ENCODE measurements at regions not wholly inside any gene's neighbourhood (a gene's known extent, or its start where the extent isn't known, plus 50 kb on each side); places are given as distances from the start of the nearest gene placed in this dataset.

- H3K4me1 Mint-ChIP-seq: peaks cover 4 to 13% (median 8%) of the 10 kb centered on the region in 7 donors
- ATAC-seq (peak; percentile 96), DNase-seq (peak; percentile 56 to 79 (median 70))
- H3K36me3 ChIP-seq (ENCODE audit: control insufficient read depth in 2 of 3, insufficient read depth in 3 of 3, low read length in 3 of 3): no peaks in the 10 kb centered on the region
- no peaks in the 10 kb centered on the region for H3K9me3 ChIP-seq (ENCODE audit: control insufficient read depth in 2 of 3, low read length in 3 of 3)
- ChIA-PET POLR2A (interaction anchor here (0.6 to 1.8 kb wide), 7 partner anchors 35 to 238 kb away, joined by 3 to 16 read pairs (median 6); partner anchors contain the start of gene NOG), CTCF (interaction anchor here (0.5 to 8.0 kb wide), 36 partner anchors 9 to 1192 kb away, joined by 3 to 63 read pairs (median 4); partner anchors contain the start of gene NOG)
- H3K4me3 ChIP-seq (ENCODE audit: low read length): no peak overlapping the region
- H3K9me3 Mint-ChIP-seq: no peaks in the 10 kb centered on the region
- H3K27me3 Mint-ChIP-seq: peaks cover 0 to 4% (median 0%) of the 10 kb centered on the region in 5 donors
- peak overlapping the region in 1 of 10 donors; percentile 14 for H3K4me3 Mint-ChIP-seq
- no peak overlapping the region for H3K27ac ChIP-seq (ENCODE audit: low read depth, low read length)
- intact Hi-C loops (cut with micrococcal nuclease): loop anchor here (1.0 to 10.0 kb wide), 9 partner anchors 36 to 1111 kb away; no protein-coding TSS in a partner anchor
- no peaks in the 10 kb centered on the region for H3K27me3 ChIP-seq (ENCODE audit: control insufficient read depth in 2 of 2, insufficient read depth in 2 of 2, low read length in 2 of 2)
- H3K4me1 ChIP-seq (ENCODE audit: control insufficient read depth in 2 of 2, insufficient read depth in 2 of 2, low read length in 2 of 2): no peaks in the 10 kb centered on the region
- H3K36me3 Mint-ChIP-seq: peaks cover 0 to 1% (median 0%) of the 10 kb centered on the region in 5 donors
- peak overlapping the region in 1 of 9 donors; percentile 13 for H3K27ac Mint-ChIP-seq
Observed at GRCh38 chr17:56715613-56716357, 117.9 kb downstream of the C17orf67 start.

GRCh38 chr17:56717471-56717870 lies 116.2 kb downstream of the C17orf67 start:
- no peaks in the 10 kb centered on the region for H3K9me3 Mint-ChIP-seq
- Histone ChIP-seq H3K27me3 (ENCODE audit: control insufficient read depth in 2 of 2, insufficient read depth in 2 of 2, low read length in 2 of 2) (no peaks in the 10 kb centered on the region), H3K27ac (ENCODE audit: low read depth, low read length) (no peak overlapping the region), H3K36me3 (ENCODE audit: control insufficient read depth in 2 of 3, insufficient read depth in 3 of 3, low read length in 3 of 3) (no peaks in the 10 kb centered on the region), H3K9me3 (ENCODE audit: control insufficient read depth in 2 of 3, low read length in 3 of 3) (no peaks in the 10 kb centered on the region), H3K4me1 (ENCODE audit: control insufficient read depth in 2 of 2, insufficient read depth in 2 of 2, low read length in 2 of 2) (no peaks in the 10 kb centered on the region), H3K4me3 (ENCODE audit: low read length) (no peak overlapping the region)
- peaks cover 4 to 13% (median 8%) of the 10 kb centered on the region in 7 donors for H3K4me1 Mint-ChIP-seq
- ATAC-seq (no peak), DNase-seq (no peak)
- intact Hi-C loops (cut with micrococcal nuclease): loop anchor here (5.0 to 10.0 kb wide), 3 partner anchors 40 to 1113 kb away; no protein-coding TSS in a partner anchor
- peaks cover 0 to 1% (median 0%) of the 10 kb centered on the region in 5 donors for H3K36me3 Mint-ChIP-seq
- ChIA-PET POLR2A (no interaction called here), CTCF (interaction anchor here (0.9 to 8.0 kb wide), 4 partner anchors 64 to 218 kb away, joined by 4 to 63 read pairs (median 18); partner anchors contain the start of gene NOG)
- peaks cover 0 to 4% (median 0%) of the 10 kb centered on the region in 5 donors for H3K27me3 Mint-ChIP-seq
- no peak overlapping the region for H3K27ac Mint-ChIP-seq
- no peak overlapping the region for H3K4me3 Mint-ChIP-seq

DNA sequence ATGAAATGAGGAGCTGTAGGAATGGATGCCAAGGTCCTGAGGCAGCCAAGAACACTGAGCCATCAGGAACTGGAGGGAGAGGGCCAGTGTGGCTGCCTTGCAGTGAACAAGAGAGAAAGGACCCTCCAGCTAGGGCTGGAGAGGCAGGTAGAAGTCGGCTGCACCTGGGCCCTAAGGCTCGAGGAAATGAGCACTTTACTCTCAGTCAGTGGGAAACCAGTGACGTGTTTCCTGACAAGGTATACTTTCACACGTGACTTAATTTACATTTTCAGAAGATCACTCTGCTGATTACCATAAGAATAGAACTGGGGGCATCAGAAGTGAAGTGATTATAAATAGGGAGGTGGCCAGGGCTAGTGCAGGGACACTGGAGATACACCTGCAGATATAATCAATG lies 115.2 kb downstream of the C17orf67 start:
- ChIA-PET CTCF (interaction anchor here (0.6 to 8.0 kb wide), 5 partner anchors 47 to 968 kb away, joined by 3 to 63 read pairs (median 3); partner anchors contain the start of gene PCTP), POLR2A (interaction anchor here (0.7 to 3.0 kb wide), 2 partner anchors 40 to 61 kb away, joined by 3 to 8 read pairs; no protein-coding TSS in a partner anchor)
- Histone ChIP-seq H3K9me3 (ENCODE audit: control insufficient read depth in 2 of 3, low read length in 3 of 3) (no peaks in the 10 kb centered on the region), H3K4me3 (ENCODE audit: low read length) (no peak overlapping the region), H3K36me3 (ENCODE audit: control insufficient read depth in 2 of 3, insufficient read depth in 3 of 3, low read length in 3 of 3) (no peaks in the 10 kb centered on the region), H3K27ac (ENCODE audit: low read depth, low read length) (no peak overlapping the region), H3K27me3 (ENCODE audit: control insufficient read depth in 2 of 2, insufficient read depth in 2 of 2, low read length in 2 of 2) (no peaks in the 10 kb centered on the region), H3K4me1 (ENCODE audit: control insufficient read depth in 2 of 2, insufficient read depth in 2 of 2, low read length in 2 of 2) (no peaks in the 10 kb centered on the region)
- Mint-ChIP-seq H3K36me3 (no peaks in the 10 kb centered on the region), H3K27ac (peak overlapping the region in 3 of 9 donors; percentile 1 to 18 (median 16)), H3K27me3 (peaks cover 0 to 4% (median 0%) of the 10 kb centered on the region in 5 donors), H3K9me3 (no peaks in the 10 kb centered on the region), H3K4me1 (peaks cover 4 to 13% (median 8%) of the 10 kb centered on the region in 7 donors), H3K4me3 (no peak overlapping the region)
- intact Hi-C loops (cut with micrococcal nuclease): loop anchor here (5.0 to 10.0 kb wide), 3 partner anchors 41 to 1114 kb away; no protein-coding TSS in a partner anchor
- no peak for DNase-seq
- ATAC-seq: no peak

GRCh38 chr17:56723421-56723820 lies 110.3 kb downstream of the C17orf67 start:
- Mint-ChIP-seq H3K36me3 (no peaks in the 10 kb centered on the region), H3K27ac (peak overlapping the region in 1 of 9 donors; percentile 70), H3K4me3 (no peak overlapping the region), H3K4me1 (peaks cover 0 to 6% (median under 1%) of the 10 kb centered on the region in 7 donors), H3K9me3 (no peaks in the 10 kb centered on the region), H3K27me3 (peaks cover 0 to 3% (median 0%) of the 10 kb centered on the region in 5 donors)
- ATAC-seq (no peak), DNase-seq (no peak)
- no peak overlapping the region for H3K27ac ChIP-seq (ENCODE audit: low read depth, low read length)
- H3K4me3 ChIP-seq (ENCODE audit: low read length): no peak overlapping the region
- H3K27me3 ChIP-seq (ENCODE audit: control insufficient read depth in 2 of 2, insufficient read depth in 2 of 2, low read length in 2 of 2): no peaks in the 10 kb centered on the region
- ChIA-PET POLR2A (no interaction called here), CTCF (no interaction called here)
- no peaks in the 10 kb centered on the region for H3K9me3 ChIP-seq (ENCODE audit: control insufficient read depth in 2 of 3, low read length in 3 of 3)
- H3K4me1 ChIP-seq (ENCODE audit: control insufficient read depth in 2 of 2, insufficient read depth in 2 of 2, low read length in 2 of 2): no peaks in the 10 kb centered on the region
- intact Hi-C loops (cut with micrococcal nuclease): no loop called here
- no peaks in the 10 kb centered on the region for H3K36me3 ChIP-seq (ENCODE audit: control insufficient read depth in 2 of 3, insufficient read depth in 3 of 3, low read length in 3 of 3)

GRCh38 chr17:56724664-56725063 lies 109.1 kb downstream of the C17orf67 start:
- Histone ChIP-seq H3K4me1 (ENCODE audit: control insufficient read depth in 2 of 2, insufficient read depth in 2 of 2, low read length in 2 of 2) (no peaks in the 10 kb centered on the region), H3K36me3 (ENCODE audit: control insufficient read depth in 2 of 3, insufficient read depth in 3 of 3, low read length in 3 of 3) (no peaks in the 10 kb centered on the region), H3K27ac (ENCODE audit: low read depth, low read length) (no peak overlapping the region), H3K27me3 (ENCODE audit: control insufficient read depth in 2 of 2, insufficient read depth in 2 of 2, low read length in 2 of 2) (no peaks in the 10 kb centered on the region), H3K4me3 (ENCODE audit: low read length) (no peak overlapping the region), H3K9me3 (ENCODE audit: control insufficient read depth in 2 of 3, low read length in 3 of 3) (no peaks in the 10 kb centered on the region)
- ATAC-seq (no peak), DNase-seq (no peak)
- no peaks in the 10 kb centered on the region for H3K9me3 Mint-ChIP-seq
- CTCF ChIA-PET: interaction anchor here (1.3 kb wide), 1 partner anchor 9 kb away, joined by 5 read pairs; no protein-coding TSS in a partner anchor
- H3K27ac Mint-ChIP-seq: no peak overlapping the region
- POLR2A ChIA-PET: no interaction called here
- intact Hi-C loops (cut with micrococcal nuclease): loop anchor here in 1 of 2 donors (2.0 kb wide), 1 partner anchor 54 kb away; no protein-coding TSS in a partner anchor
- H3K36me3 Mint-ChIP-seq: no peaks in the 10 kb centered on the region
- H3K27me3 Mint-ChIP-seq: peaks cover 0 to 3% (median 0%) of the 10 kb centered on the region in 5 donors
- no peaks in the 10 kb centered on the region for H3K4me1 Mint-ChIP-seq
- no peak overlapping the region for H3K4me3 Mint-ChIP-seq

- H3K9me3 ChIP-seq (ENCODE audit: control insufficient read depth in 2 of 3, low read length in 3 of 3): no peaks in the 10 kb centered on the region
- Mint-ChIP-seq H3K27me3 (peaks cover 0 to 6% (median 0%) of the 10 kb centered on the region in 5 donors), H3K4me1 (no peaks in the 10 kb centered on the region), H3K27ac (no peak overlapping the region), H3K9me3 (no peaks in the 10 kb centered on the region), H3K4me3 (no peak overlapping the region), H3K36me3 (no peaks in the 10 kb centered on the region)
- ATAC-seq (no peak), DNase-seq (no peak)
- no peaks in the 10 kb centered on the region for H3K36me3 ChIP-seq (ENCODE audit: control insufficient read depth in 2 of 3, insufficient read depth in 3 of 3, low read length in 3 of 3)
- H3K4me1 ChIP-seq (ENCODE audit: control insufficient read depth in 2 of 2, insufficient read depth in 2 of 2, low read length in 2 of 2): no peaks in the 10 kb centered on the region
- ChIA-PET POLR2A (no interaction called here), CTCF (interaction anchor here (1.3 kb wide), 1 partner anchor 10 kb away, joined by 5 read pairs; no protein-coding TSS in a partner anchor)
- no peak overlapping the region for H3K4me3 ChIP-seq (ENCODE audit: low read length)
- intact Hi-C loops (cut with micrococcal nuclease): loop anchor here in 1 of 2 donors (2.0 kb wide), 1 partner anchor 54 kb away; no protein-coding TSS in a partner anchor
- H3K27me3 ChIP-seq (ENCODE audit: control insufficient read depth in 2 of 2, insufficient read depth in 2 of 2, low read length in 2 of 2): no peaks in the 10 kb centered on the region
- H3K27ac ChIP-seq (ENCODE audit: low read depth, low read length): no peak overlapping the region
Observed at GRCh38 chr17:56725144-56725543, 108.6 kb downstream of the C17orf67 start.

Data from naive thymus-derived CD4-positive, alpha-beta T cell (primary cell).